ENCODE measurements at regions not wholly inside any gene's neighbourhood (a gene's known extent, or its start where the extent isn't known, plus 50 kb on each side); places are given as distances from the start of the nearest gene placed in this dataset.
"Not testable (repeated sequence)": the region's sequence is repeated elsewhere in the genome, so short reads cannot be mapped to it uniquely, and the experiment has no call there.

- no peak for DNase-seq
Observed at GRCh38 chr5:19001054-19001453, 986.9 kb downstream of the CDH18 start.

GRCh38 chr5:19001539-19001938 lies 986.5 kb downstream of the CDH18 start:
- DNase-seq, result no peak

DNA sequence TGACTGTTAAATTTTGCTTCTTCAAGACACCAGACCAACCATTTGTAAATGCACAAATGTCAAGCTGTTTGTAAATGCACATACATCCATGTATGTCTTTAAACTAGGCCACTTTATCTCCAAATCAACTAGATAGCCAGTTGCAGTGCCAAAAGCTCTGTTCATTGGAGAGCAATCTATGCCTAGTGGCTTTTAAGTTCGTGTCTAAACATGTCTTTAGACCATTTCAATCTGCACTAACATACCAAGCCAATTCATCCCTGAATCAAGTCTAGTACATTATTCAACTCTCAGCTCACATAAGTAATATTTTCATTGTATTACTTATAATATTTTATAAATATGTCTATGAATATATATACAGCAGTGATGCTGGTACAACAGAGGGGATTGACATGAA lies 985.9 kb downstream of the CDH18 start:
- no peak for DNase-seq

GRCh38 chr5:19018822-19019221 lies 969.2 kb downstream of the CDH18 start:
- no peak for DNase-seq

DNA sequence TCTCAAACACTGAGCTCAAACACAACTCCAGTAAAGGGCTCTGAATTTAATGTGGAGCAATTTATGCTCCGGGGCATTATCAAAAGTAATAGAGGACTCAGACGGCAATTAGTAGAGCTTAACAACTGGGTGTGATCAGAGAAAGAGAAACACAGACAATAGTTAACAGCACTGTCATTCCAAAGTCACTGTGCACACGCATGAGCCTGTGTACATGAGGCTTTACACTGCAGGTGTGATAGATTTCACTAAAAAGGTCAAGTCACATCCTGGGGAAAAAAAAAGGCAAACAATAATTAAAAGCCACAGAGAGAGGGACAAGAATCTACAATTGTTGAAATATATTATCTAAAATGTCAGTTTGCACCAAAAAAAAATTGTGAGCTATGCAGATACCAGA lies 956.5 kb downstream of the CDH18 start:
- DNase-seq, result no peak

- no peak for DNase-seq
Observed at GRCh38 chr5:19035816-19036215, 952.2 kb downstream of the CDH18 start.

DNA sequence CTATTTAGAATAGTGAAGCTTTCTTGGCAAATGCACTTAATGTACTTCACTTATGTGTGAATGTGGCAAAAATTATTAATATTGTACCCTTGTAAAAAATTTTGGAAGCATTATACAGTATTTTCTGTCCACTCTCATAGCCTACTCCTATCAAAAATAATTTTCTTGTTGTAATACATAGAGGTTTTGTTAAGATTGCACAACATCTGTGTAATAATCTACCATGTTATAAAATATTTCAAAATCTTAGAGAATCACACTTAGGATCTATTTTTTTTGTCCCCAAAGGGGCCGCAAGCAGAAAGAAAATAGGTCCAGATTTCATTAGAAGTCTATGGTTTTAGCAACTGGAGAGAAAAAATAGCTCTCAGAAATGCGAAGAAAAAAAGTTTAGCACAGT lies 945.9 kb downstream of the CDH18 start:
- DNase-seq, result no peak

DNA sequence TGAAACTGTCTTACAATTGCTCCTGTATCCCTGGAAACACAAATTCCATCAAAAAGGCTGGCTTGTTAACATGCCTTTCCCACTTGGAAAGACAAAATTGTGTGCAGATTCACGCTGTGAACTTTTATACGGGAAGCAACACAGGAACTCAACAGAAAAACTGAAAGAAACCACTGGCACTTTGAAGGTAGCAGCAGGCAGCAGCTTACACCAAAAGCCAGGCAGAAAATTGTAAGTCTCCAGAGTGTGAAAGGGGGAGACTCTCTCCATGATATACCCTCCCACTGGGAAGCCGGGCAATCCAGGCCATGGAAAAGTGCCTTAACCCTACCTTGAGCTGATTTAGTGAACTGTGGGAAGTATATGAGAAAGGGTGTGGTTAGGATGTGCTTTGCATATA lies 943.7 kb downstream of the CDH18 start:
- no peak for DNase-seq

GRCh38 chr5:19044931-19045695 lies 942.9 kb downstream of the CDH18 start:
- no peak for DNase-seq

DNA sequence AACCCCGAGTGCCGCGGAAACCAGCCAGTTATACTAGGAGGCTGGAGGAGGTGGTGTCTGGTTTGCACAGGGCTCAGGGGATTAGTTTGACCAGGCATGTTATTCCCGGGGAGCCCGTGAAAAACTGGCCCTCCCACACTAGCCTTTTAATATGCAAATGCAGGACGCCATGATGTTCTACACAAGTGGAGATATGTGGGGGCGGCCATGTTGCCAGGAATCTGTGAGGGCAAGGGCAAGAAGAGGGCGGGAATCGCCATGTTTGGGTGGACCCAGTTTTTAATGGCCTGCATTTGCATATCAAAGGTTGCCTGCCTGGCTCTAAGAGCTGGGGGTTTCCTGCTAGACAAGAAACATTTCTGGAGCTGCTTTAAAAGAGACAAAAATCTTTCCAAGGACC lies 940.7 kb downstream of the CDH18 start:
- DNase-seq, result no peak

- DNase-seq, result no peak
Observed at GRCh38 chr5:19048726-19049125, 939.3 kb downstream of the CDH18 start.

GRCh38 chr5:19058216-19058615 lies 929.8 kb downstream of the CDH18 start:
- no peak for DNase-seq

DNA sequence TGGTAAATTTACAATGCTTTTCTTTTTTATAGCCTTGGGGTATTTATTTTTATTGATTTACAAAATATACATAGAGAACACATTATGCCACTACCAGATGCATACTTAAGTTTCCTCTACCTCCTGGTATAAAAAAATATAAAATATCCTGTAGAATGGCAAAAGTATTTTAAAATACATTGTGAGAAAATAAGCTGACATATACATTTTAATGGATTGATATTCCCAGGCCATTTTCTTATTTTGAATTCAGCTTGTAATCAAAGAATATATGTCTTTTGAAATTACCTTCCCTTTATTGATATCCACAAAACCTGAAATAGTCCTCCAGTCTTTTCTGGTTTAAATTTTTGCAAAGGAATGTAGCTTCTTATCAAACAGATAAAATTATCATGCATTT lies 923.9 kb downstream of the CDH18 start:
- no peak for DNase-seq

GRCh38 chr5:19067741-19068140 lies 920.3 kb downstream of the CDH18 start:
- no peak for DNase-seq

GRCh38 chr5:19098434-19098833 lies 889.6 kb downstream of the CDH18 start:
- no peak for DNase-seq

DNA sequence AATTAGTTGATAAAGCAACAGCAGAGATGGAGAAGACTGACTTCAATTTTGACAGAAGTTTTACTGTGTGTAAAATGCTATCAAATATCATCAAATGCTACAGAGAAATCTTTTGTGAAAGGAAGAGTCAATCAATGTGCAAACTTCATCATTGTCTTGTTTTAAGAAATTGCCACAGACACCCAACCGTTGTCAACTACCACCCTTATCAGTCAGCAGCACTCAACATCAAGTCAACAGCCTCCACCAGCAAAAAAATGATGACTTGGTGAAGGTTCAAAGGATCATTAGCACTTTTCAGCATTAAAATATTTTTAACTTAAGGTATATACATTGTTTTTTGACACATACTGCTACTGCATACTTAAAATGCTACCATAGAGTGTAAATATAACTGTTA lies 888.8 kb downstream of the CDH18 start:
- no peak for DNase-seq

GRCh38 chr5:19104948-19105347 lies 883.1 kb downstream of the CDH18 start:
- no peak for DNase-seq

DNA sequence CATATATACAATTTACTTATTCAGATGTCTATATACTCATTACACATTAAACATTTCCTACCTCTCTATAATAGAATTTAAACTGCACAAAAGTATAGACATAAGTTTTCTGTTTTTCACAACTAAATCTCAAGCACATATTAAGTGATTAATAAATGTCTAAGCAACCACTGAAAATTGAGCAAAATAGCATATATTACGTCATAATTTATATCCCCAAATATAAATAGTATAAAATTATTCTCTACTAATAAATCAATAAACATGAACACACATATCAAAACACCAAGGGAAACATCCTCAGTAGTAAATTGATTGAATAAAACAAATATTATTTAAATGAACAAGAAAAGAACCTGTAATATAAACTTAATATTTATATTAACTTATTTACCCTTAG lies 865.1 kb downstream of the CDH18 start:
- DNase-seq, result no peak

DNA sequence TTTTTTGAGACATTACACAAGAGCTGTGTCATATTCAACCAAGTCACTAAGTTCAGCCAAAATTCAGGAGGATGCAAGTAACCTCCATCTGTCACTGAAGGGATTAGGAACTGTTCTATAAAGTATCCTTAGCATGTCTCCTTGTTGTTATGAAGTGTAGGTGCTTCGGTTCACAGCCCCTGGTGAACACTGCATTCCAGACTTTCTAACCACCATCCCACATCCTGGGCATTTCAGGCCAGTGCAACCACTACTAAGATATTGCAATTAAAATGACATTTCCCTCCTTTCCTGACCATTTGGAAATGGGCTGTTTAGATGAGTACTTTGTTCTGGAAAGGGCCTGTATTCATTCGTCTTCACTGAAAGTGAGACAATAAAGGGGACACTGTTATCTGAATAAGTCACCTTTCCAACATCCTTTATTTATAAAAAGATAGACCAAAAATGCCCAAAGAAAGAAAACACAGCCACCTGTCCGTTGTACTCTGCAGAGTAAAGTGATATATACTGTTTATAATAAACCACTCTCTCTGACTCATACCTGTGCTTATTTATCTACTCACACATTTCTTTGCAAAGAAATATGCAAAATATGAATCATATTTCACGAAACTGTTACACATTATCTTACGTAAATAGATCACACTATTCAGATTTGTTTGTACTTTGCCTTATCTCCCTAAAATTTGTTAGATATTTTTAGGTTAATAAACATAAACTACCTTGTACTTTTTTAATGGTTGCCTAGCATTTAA lies 861.9 kb downstream of the CDH18 start:
- DNase-seq, result no peak

DNA sequence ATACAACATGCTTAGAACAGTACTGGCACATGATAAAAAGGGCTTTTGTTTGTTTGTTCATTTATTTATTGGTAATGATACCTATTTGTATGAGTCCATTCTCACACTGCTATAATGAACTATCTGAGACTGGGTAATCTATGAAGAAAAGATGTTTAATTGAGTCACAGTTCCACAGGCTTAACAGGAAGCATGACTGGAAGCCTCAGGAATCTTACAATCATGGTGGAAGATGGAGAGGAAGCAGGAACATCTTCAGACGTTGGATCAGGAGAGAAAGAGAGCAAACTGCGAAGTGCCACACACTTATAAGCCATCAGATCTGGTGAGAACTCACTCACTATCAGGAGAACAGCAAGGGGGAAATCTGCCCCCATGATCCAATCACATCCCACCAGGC lies 847.7 kb downstream of the CDH18 start:
- no peak for DNase-seq

- DNase-seq, result not testable (repeated sequence)
Observed at GRCh38 chr5:19141937-19142524, 846.0 kb downstream of the CDH18 start.

DNA sequence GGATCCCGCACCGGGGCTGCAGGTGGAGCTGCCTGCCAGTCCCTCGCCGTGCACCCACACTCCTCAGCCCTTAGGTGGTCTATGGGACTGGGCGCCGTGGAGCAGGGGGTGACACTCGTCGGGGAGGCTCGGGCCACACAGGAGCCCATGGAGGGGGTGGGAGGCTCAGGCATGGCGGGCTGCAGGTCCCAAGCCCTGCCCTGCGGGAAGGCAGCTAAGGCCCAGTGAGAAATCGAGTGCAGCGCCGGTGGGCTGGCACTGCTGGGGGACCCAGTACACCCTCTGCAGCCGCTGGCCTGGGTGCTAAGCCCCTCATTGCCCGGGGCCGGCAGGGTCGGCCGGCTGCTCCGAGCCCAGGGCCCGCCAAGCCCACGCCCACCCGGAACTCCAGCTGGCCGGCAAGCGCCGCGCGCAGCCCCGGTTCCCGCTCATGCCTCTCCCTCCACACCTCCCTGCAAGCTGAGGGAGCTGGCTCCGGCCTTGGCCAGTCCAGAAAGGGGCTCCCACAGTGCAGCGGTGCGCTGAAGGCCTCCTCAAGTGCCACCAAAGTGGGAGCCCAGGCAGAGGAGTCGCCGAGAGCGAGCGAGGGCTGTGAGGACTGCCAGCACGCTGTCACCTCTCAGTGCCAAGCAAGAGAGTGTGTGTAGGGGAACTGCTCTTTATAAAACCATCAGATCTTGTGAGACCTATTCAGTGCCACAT lies 845.1 kb downstream of the CDH18 start:
- not testable (repeated sequence) for DNase-seq

DNA sequence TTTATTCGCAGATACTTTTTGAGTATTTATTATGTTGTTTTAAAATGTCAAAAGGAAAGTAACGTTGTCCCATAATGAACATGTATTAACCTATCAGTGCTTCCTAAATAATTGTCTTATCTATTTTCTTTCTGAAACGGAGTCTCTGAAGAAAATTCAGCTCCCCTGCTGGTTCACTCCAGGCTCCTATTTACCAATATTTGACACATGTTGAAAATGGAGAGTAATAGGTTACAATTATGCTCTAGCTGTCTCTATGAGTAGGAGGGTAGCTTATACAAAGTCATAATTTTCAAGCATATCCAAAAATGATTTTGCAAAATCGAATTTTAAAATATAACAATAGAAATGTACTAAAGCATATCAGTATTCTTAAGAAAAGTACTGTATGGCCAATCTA lies 844.1 kb downstream of the CDH18 start:
- no peak for DNase-seq

DNA sequence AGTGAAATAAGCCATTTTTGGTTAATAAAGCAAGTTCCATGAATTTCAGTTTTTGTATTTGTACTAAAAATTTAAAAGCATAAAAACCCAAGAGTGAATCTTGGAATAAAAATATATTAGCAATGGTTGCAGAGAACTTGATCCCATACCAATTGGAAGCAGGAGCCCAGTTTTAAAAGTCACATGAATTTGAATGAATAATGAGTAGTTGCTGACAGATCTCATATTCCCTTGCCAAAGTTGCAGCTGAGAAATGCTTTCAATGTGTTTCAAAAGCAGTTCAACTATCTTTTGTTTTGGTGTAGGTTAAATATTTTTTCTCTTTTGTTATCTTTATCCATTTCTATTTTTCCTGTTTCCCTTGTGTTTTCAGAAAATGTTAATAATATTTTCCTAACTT lies 818.6 kb downstream of the CDH18 start:
- DNase-seq, result no peak

Data from activated CD8-positive, alpha-beta memory T cell treated with anti-CD3 and anti-CD28 coated beads for 24 hours (primary cell).